CD4-positive, alpha-beta T cell treated with Interleukin-10 for 1 hour (primary cell): ENCODE measurements at regions not wholly inside any gene's neighbourhood (a gene's known extent, or its start where the extent isn't known, plus 50 kb on each side); places are given as distances from the start of the nearest gene placed in this dataset.
"Not testable (repeated sequence)": the region's sequence is repeated elsewhere in the genome, so short reads cannot be mapped to it uniquely, and the experiment has no call there.

ENCODE experiments used
- DNase-seq: peaks from one replicate; pipeline ENCODE4 v3.0.0-alpha.2; 2020

- DNase-seq = no peak
These were observed 486.1 kb upstream of the ADGRL2 start for GRCh38 chr1:81314513-81315233.

GRCh38 chr1:81313289-81313688 is 487.4 kb upstream of the ADGRL2 start:
- DNase-seq = no peak

GRCh38 chr1:81312272-81312754 is 488.4 kb upstream of the ADGRL2 start:
- DNase-seq = no peak

GRCh38 chr1:81310250-81310649 is 490.5 kb upstream of the ADGRL2 start:
- no peak for DNase-seq

GRCh38 chr1:81308191-81308590 is 492.5 kb upstream of the ADGRL2 start:
- no peak for DNase-seq

GRCh38 chr1:81307786-81308185 is 492.9 kb upstream of the ADGRL2 start:
- DNase-seq = no peak

- DNase-seq = no peak
These were observed 494.7 kb upstream of the ADGRL2 start for GRCh38 chr1:81305997-81306452.

GRCh38 chr1:81304187-81304586 is 496.5 kb upstream of the ADGRL2 start:
- no peak for DNase-seq

GRCh38 chr1:81299892-81300291 is 500.8 kb upstream of the ADGRL2 start:
- no peak for DNase-seq

- no peak for DNase-seq
These were observed 502.5 kb upstream of the ADGRL2 start for GRCh38 chr1:81298266-81298665.

GRCh38 chr1:81296601-81297000 is 504.1 kb upstream of the ADGRL2 start:
- DNase-seq = no peak

- no peak for DNase-seq
These were observed 510.4 kb upstream of the ADGRL2 start for GRCh38 chr1:81290326-81290725.

GRCh38 chr1:81288689-81289088 is 512.0 kb upstream of the ADGRL2 start:
- no peak for DNase-seq

GRCh38 chr1:81287411-81288080 is 513.2 kb upstream of the ADGRL2 start:
- DNase-seq = no peak

- no peak for DNase-seq
These were observed 530.7 kb upstream of the ADGRL2 start for GRCh38 chr1:81270051-81270450.

- DNase-seq = no peak
These were observed 535.8 kb upstream of the ADGRL2 start for GRCh38 chr1:81264976-81265375.

GRCh38 chr1:81259625-81260411 is 540.9 kb upstream of the ADGRL2 start:
- no peak for DNase-seq

- DNase-seq = no peak
These were observed 546.2 kb upstream of the ADGRL2 start for GRCh38 chr1:81254560-81254959.

GRCh38 chr1:81254068-81254467 is 546.7 kb upstream of the ADGRL2 start:
- no peak for DNase-seq

GRCh38 chr1:81252471-81253151 is 548.1 kb upstream of the ADGRL2 start:
- DNase-seq = no peak

GRCh38 chr1:81250825-81251224 is 549.9 kb upstream of the ADGRL2 start:
- DNase-seq = not testable (repeated sequence)

GRCh38 chr1:81245084-81245715 is 555.5 kb upstream of the ADGRL2 start:
- DNase-seq = not testable (repeated sequence)
